WI38 (cell line): ENCODE measurements at regions not wholly inside any gene's neighbourhood (a gene's known extent, or its start where the extent isn't known, plus 50 kb on each side); places are given as distances from the start of the nearest gene placed in this dataset.
"Not testable (repeated sequence)": the region's sequence is repeated elsewhere in the genome, so short reads cannot be mapped to it uniquely, and the experiment has no call there.

Experiments used
- H3K4me3 ChIP-seq: 2 replicates; pipeline ENCODE4 v1.5.1; 2011; ENCODE audit warnings: low read depth, mild to moderate bottlenecking, control low read depth, low read length
- TF ChIP-seq, protein P1 (sequence below): IDR thresholded peaks from 2 replicates; pipeline ENCODE4 v1.5.1; 2012; ENCODE audit warnings: low read depth, mild to moderate bottlenecking, control low read depth, low read length

DNA sequence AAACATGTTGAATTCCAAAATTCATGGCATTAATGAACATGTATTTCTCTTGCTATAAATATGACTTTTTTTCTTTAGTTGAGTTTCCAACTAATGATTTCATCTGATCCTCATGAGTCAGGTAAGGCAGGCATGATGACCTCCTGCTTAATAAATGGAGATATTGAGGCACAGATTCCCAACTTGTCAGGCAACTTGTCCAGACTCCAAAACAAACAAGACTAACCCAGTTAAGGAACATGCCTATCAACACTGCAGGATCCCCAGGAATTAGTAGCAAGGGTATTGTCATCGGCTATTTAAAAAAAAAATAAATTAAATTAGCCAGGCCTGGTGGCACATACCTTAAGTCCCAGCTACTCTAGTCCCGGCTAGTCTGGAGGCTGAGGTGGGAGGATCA lies 121.3 kb upstream of the SALL4 start:
- TF ChIP-seq, protein P1, sequence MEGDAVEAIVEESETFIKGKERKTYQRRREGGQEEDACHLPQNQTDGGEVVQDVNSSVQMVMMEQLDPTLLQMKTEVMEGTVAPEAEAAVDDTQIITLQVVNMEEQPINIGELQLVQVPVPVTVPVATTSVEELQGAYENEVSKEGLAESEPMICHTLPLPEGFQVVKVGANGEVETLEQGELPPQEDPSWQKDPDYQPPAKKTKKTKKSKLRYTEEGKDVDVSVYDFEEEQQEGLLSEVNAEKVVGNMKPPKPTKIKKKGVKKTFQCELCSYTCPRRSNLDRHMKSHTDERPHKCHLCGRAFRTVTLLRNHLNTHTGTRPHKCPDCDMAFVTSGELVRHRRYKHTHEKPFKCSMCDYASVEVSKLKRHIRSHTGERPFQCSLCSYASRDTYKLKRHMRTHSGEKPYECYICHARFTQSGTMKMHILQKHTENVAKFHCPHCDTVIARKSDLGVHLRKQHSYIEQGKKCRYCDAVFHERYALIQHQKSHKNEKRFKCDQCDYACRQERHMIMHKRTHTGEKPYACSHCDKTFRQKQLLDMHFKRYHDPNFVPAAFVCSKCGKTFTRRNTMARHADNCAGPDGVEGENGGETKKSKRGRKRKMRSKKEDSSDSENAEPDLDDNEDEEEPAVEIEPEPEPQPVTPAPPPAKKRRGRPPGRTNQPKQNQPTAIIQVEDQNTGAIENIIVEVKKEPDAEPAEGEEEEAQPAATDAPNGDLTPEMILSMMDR = no peak
- H3K4me3 ChIP-seq = no peak overlapping the region

DNA sequence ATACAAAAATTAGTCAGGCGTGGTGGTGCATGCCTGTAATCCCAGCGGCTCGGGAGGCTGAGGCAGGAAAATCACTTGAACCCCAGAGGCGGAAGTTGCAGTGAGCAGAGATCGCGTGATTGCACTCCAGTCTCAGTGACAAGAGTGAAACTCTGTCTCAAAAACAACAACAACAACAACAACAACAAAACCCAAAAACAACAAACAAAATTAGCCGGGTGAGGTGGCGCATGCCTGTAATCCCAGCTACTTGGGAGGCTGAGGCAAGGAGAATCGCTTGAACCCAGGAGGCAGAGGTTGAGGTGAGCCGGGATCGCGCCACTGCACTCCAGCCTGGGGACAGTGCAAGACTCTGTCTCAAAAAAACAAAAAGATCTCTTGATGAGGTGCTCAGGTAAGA lies 120.5 kb upstream of the SALL4 start:
- H3K4me3 ChIP-seq = not testable (repeated sequence)

DNA sequence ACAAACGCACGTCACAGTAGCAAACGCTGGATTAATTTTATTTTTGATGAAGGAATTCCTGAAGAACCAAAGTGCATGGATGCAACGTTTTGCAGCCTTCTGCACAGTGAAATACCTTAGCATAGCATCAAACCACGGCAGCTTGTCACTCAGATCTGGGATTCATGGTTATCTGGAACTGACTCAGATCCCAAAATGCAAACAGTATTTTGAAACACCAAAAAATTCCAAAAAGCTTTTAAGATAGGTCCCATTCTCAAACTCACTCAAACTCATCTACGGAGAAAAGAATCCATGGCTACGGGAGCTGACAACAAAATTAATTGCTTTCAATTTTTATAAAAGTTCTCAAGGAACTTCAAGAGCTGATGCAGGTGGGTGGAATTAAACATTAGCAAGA lies 116.2 kb upstream of the SALL4 start:
- TF ChIP-seq, protein P1 = no peak
- no peak overlapping the region for H3K4me3 ChIP-seq

DNA sequence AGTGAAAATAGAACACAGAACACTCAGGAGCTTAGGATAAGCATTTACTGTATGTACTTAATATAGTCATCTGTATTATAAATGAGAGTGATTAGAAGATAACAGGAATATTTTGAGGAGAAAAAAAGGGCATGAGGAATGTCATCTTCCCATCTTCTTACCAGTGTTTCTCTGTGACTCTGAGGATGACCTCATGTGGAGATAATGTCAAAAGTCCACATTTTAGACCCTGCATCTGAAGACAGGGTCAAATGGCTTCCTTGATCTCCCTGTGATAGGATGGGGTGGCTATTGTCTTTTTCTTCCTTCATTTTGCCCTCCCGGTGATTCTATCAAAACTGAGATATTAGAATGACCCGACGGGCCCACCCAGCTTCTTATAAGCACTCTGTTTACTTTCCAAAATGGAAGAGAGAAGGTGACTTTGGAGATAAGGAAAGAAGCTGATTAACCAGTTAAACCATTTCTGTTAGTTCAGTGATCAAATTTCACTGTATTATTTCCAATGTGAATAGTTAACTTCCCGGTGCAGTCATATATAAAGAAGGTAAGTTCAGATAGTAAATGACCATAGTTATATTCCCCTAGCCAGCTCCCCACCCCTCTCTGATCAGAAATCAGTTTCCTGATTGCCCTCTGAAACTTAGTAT lies 115.7 kb upstream of the SALL4 start:
- TF ChIP-seq, protein P1 = no peak
- H3K4me3 ChIP-seq = no peak overlapping the region

DNA sequence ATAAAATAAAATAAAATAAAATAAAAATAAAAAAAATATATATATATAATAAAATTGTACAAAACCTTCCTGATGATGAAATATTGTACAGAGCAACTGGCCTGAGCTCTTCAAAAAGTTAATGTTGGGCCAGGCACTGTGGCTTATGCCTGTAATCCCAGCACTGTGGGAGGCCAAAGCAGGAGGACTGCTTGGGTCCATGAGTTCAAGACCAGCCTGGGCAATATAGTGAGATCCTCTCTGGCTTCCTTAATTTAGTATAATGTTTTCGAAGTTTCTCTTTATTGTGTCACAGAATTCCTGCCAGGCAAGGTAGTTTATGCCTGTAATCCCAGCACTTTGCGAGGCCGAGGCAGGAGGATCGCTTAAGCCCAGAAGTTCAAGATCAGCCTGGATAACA lies 113.9 kb upstream of the SALL4 start:
- TF ChIP-seq, protein P1 = no peak
- no peak overlapping the region for H3K4me3 ChIP-seq

DNA sequence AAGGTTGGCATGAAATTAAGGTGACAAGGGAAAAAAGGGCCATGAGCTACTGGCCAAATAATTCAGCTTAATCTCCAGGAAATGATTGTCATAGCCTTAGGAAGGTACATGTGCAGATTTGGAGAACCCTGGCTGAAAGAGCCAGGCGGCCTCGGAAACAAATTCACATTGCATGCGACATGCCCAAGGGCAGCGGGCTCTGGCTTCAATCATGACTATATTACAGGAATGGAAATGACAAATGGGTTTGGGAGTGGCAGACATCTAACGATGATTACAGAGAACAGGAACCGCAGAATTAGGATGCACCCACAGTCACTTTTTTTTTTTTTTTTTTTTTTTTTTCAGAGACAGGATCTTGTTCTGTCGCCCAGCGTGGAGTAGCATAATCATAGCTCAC lies 112.4 kb upstream of the SALL4 start:
- TF ChIP-seq, protein P1 = no peak

DNA sequence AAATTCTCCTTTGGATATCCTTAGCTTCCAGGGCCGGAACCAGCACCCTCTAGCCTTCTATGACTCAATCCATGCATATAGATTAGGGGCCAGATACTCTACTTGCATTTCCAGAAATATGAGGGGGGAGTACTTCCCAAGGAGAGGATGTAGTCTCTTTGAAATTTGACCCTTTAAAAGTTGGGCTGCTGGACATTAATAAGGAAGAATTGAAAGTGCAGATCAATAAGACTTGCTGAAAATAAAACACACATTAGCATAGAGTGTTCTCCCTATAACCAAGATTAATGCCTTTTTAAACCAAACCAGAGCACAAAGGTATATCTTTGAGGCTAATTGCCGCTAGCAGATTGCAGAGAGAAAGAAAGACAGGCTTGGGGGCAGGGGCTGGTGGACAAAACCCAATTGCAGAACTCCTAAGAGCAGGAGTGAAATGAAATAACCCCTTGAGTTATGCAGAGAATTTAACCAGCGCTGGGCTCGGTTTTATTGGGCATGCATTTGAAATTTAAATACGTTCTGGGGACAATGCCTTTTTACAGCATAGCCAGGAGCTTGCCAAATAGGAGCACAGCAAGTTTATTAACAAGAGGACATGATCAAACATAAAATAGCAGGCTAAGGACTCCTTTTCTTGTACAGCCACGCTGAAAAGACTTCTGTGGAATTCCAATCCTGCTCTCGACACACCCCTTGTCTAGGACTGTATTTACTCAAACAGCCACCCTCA lies 108.2 kb upstream of the SALL4 start:
- TF ChIP-seq, protein P1 = no peak
- H3K4me3 ChIP-seq = no peak overlapping the region

More for the DNA sequence above, 112.4 kb upstream of the SALL4 start:
- H3K4me3 ChIP-seq = no peak overlapping the region

DNA sequence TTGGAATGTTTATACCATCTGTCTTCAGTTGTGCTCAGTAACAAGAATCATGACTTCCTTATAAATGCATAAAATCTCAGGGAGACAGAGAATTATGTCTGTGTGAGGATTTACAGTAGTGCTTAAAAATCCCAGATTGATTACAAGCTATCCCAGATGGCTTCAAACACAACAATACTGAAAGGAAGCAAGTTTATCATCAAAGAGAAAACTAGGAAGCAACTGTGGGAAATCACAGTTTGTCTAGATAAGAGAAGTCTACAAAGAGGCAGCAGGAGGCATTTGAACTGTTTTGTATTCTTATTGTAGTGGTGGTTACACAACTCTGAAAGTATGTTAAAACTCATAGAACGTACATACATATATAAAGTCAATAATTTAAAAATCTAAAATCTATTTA lies 104.4 kb upstream of the SALL4 start:
- H3K4me3 ChIP-seq = no peak overlapping the region
- TF ChIP-seq, protein P1 = no peak
